ENCODE measurements at regions not wholly inside any gene's neighbourhood (a gene's known extent, or its start where the extent isn't known, plus 50 kb on each side); places are given as distances from the start of the nearest gene placed in this dataset.

DNA sequence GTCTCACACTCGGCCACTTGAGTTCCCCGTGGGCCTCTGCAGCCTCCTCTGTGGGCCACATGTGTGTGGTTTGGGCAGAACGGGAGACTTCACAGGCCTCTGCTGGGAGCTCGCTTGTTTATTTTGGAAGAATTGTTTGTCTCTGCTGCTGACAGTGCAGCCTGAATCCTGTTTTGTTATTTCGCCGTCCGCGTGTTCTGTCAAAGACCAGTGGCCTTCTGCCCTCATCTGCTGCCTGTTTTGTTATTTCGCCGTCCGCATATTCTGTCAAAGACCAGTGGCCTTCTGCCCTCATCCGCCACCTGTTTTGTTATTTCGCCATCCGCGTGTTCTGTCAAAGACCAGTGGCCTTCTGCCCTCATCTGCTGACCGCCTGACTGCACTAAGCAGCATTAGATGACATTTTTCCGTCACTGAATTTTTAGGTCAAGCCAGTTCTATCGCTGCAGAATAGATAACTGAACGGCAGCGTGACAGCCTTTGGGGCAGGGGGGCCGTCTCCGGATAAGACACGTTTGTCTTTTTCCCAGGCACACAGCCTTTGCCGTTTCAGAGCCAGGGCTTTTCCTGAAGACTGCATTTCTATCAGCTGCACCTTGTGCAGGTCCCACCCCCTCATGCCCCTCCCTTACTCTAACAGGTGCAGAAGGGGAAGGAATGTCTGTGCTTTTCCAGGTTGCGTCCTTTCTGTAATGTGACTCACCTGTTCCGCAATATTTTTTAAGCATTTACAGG, 158.5 kb upstream of the AFDN start:
- dilution Hi-C loops (cut with HindIII; ENCODE audit: low sequenced_read_pairs, unreplicated experiment) (no loop called here), intact Hi-C loops (cut with micrococcal nuclease) (no loop called here), in situ Hi-C loops (cut with MboI; ENCODE audit: low sequenced_read_pairs) (no loop called here)
- H4K20me1 ChIP-seq (ENCODE audit: insufficient read depth, low read length), result no peaks in the 10 kb centered on the region
- TF ChIP-seq RAD21 (IDR thresholded peaks at IDR 0.05; ENCODE audit: low read length), result no peak
- TF ChIP-seq MAZ (IDR thresholded peaks at IDR 0.05; ENCODE audit: borderline replicate concordance, low read depth, low read length), result no peak
- no peak for TF ChIP-seq RFX5 (IDR thresholded peaks at IDR 0.05; ENCODE audit: low read depth, low read length)
- POLR2A ChIA-PET (ENCODE audit: unreplicated experiment), result no interaction called here
- no peak overlapping the region for H3K4me2 ChIP-seq (ENCODE audit: low read depth, low read length)
- no peak for DNase-seq
- H3K27me3 ChIP-seq (ENCODE audit: control insufficient read depth, insufficient read depth, low read length), result no peaks in the 10 kb centered on the region
- H3K9me3 ChIP-seq (ENCODE audit: control insufficient read depth, insufficient read depth, low read length), result peaks cover 74% of the 10 kb centered on the region
- H2AK5ac ChIP-seq (ENCODE audit: low read depth, low read length), result no peak overlapping the region
- H4K5ac ChIP-seq (ENCODE audit: low read depth, low read length), result no peak overlapping the region
- no peak overlapping the region for H2AK9ac ChIP-seq (replicated peaks; ENCODE audit: low read depth, low read length, poor library complexity)
- no TSS peak for BruUV-seq (replicated peaks)
- no peak overlapping the region for H4K8ac ChIP-seq (ENCODE audit: low read depth in 2 of 2, low read length in 2 of 2)
- no peak overlapping the region for H3K14ac ChIP-seq (replicated peaks; ENCODE audit: low read depth, low read length)
- H3K79me1 ChIP-seq (ENCODE audit: low read depth in 1 of 2, low read length in 2 of 2), result no peaks in the 10 kb centered on the region
- no peak overlapping the region for H4K91ac ChIP-seq (ENCODE audit: insufficient read depth, low read depth, low read length)
- H2BK120ac ChIP-seq (ENCODE audit: low read depth, low read length), result no peak overlapping the region
- H3K4me1 ChIP-seq (ENCODE audit: control insufficient read depth, insufficient read depth, low read length), result no peaks in the 10 kb centered on the region
- no peaks in the 10 kb centered on the region for H3K36me3 ChIP-seq (ENCODE audit: control insufficient read depth, insufficient read depth, low read length)
- no peak overlapping the region for H3K4ac ChIP-seq (ENCODE audit: low read depth, low read length)
- H3K4me3 ChIP-seq (ENCODE audit: insufficient read depth, low read depth, low read length), result no peak overlapping the region
- WGBS, 2 experiments (ENCODE audit: extremely low coverage in 2 of 2, insufficient read length in 1 of 2), result 41% methylated on average over 18 of the region's 26 CpGs; no CpG with 5 or more reads in 1 of the 2 experiments
- no peak overlapping the region for H2BK15ac ChIP-seq (ENCODE audit: low read depth, low read length)
- H3K56ac ChIP-seq (ENCODE audit: extremely low read depth, insufficient read depth, low read length), result no peak overlapping the region
- H3K18ac ChIP-seq (ENCODE audit: low read depth, low read length), result no peak overlapping the region
- no peak overlapping the region for H2AFZ ChIP-seq (replicated peaks; ENCODE audit: low read length, poor library complexity)
- H3K23ac ChIP-seq (ENCODE audit: low read depth, low read length), result no peak overlapping the region
- H2BK20ac ChIP-seq (ENCODE audit: low read depth, low read length), result no peak overlapping the region
- H3K27ac ChIP-seq (ENCODE audit: insufficient read depth, low read length), result no peak overlapping the region
- H2BK5ac ChIP-seq (ENCODE audit: low read depth, low read length, poor library complexity, severe bottlenecking), result no peak overlapping the region
- no peak overlapping the region for H3K9ac ChIP-seq (ENCODE audit: low read depth, low read length)
- no peak for ATAC-seq (ENCODE audit: low read depth)
- no peaks in the 10 kb centered on the region for H3K9me1 ChIP-seq (ENCODE audit: insufficient read depth, low read length)
- CTCF ChIA-PET, result no interaction called here

Data from IMR-90 (cell line).